SU-DHL-6 (cell line): ENCODE measurements at regions not wholly inside any gene's neighbourhood (a gene's known extent, or its start where the extent isn't known, plus 50 kb on each side); places are given as distances from the start of the nearest gene placed in this dataset.

Experiments used
- CTCF ChIP-seq: fragments of 200-600 bp; sonication (generic); IDR thresholded peaks from one replicate; pipeline ENCODE4 v1.5.1; 2017; ENCODE audit warnings: antibody characterized with exemption, mild to moderate bottlenecking, low read length, moderate library complexity; ENCODE audit not compliant: insufficient read depth, poor library complexity, severe bottlenecking
- EZH2phosphoT487 ChIP-seq: fragments of 200-600 bp; sonication (generic), shearing (Covaris generic); conservative IDR thresholded peaks from 2 replicates; pipeline ENCODE4 v1.6.1; 2018; ENCODE audit warnings: mild to moderate bottlenecking, antibody characterized with exemption, low read length, moderate library complexity, mixed read lengths

- TF ChIP-seq CTCF (no peak), EZH2phosphoT487 (no peak)
Observed at GRCh38 chr16:85514295-85514597, 98.9 kb upstream of the GSE1 start.
